Spleen (tissue), 11 donors: ENCODE measurements at regions not wholly inside any gene's neighbourhood (a gene's known extent, or its start where the extent isn't known, plus 50 kb on each side); places are given as distances from the start of the nearest gene placed in this dataset.
A peak's percentile ranks its signal among the peaks of the same experiment; 100 is the strongest.
"Not testable (repeated sequence)": the region's sequence is repeated elsewhere in the genome, so short reads cannot be mapped to it uniquely, and the experiment has no call there.

Experiments
- DNase-seq: peaks from one replicate; pipeline ENCODE4 v3.0.0-alpha.2; 2020
- H3K27ac ChIP-seq, 8 donors: fragments of 200-600 bp; sonication (generic) in 7 of 8; 1 replicate in 4 of 8; 2 replicates in 4 of 8; pipeline versions ENCODE4 v1.5.0 to v1.8.0; 2016 to 2021; ENCODE audit warnings: inconsistent platforms in 4 of 8, mild to moderate bottlenecking in 4 of 8, moderate library complexity in 1 of 8
- H3K27me3 ChIP-seq, 7 donors: fragments of 200-600 bp; sonication (generic) in 6 of 7; replicated peaks in 1 of 7; 1 replicate in 4 of 7; 2 replicates in 3 of 7; pipeline versions ENCODE4 v1.5.0 to v1.8.0; 2016 to 2021; ENCODE audit warnings: inconsistent platforms in 3 of 7, mild to moderate bottlenecking in 1 of 7
- H3K36me3 ChIP-seq, 6 donors: fragments of 200-600 bp; sonication (generic) in 5 of 6; 1 replicate in 4 of 6; 2 replicates in 2 of 6; pipeline versions ENCODE4 v1.5.0 to v1.8.0; 2016 to 2021; ENCODE audit warnings: inconsistent platforms in 2 of 6
- H3K4me1 ChIP-seq, 6 donors: fragments of 200-600 bp; sonication (generic) in 5 of 6; 1 replicate in 3 of 6; 2 replicates in 3 of 6; pipeline versions ENCODE4 v1.5.0 to v1.8.0; 2016 to 2021; ENCODE audit warnings: inconsistent platforms in 3 of 6
- H3K4me3 ChIP-seq, 8 donors: fragments of 200-600 bp; sonication (generic) in 7 of 8; 1 replicate in 4 of 8; 2 replicates in 4 of 8; pipeline versions ENCODE4 v1.5.0 to v1.8.0; 2016 to 2021; ENCODE audit warnings: inconsistent platforms in 4 of 8, mild to moderate bottlenecking in 4 of 8, moderate library complexity in 2 of 8
- H3K9me3 ChIP-seq, 8 donors: fragments of 200-600 bp; sonication (generic) in 7 of 8; 1 replicate in 4 of 8; 2 replicates in 4 of 8; pipeline versions ENCODE4 v1.5.0 to v1.8.0; 2016 to 2021; ENCODE audit warnings: inconsistent platforms in 4 of 8
- POLR2A ChIP-seq, 3 donors: fragments of 450-650 bp; IDR thresholded peaks; one replicate each; pipeline ENCODE4 v1.5.1; 2017; ENCODE audit warnings: antibody characterized with exemption in 3 of 3, mild to moderate bottlenecking in 1 of 3
- POLR2AphosphoS5 ChIP-seq, 3 donors: sonication (generic); formaldehyde crosslinking; IDR thresholded peaks; one replicate each; pipeline ENCODE4 v1.5.1; 2017; ENCODE audit warnings: antibody characterized with exemption in 3 of 3
- WGBS, 5 donors: extraction: QIAGEN DNeasy Blood & Tissue Kit in 3 of 5; methylation state at CpG; one replicate each; pipeline versions ENCODE4 v1.1.5 to v1.1.7; 2013 to 2018; 5-methylcytosine and 5-hydroxymethylcytosine counted together
- intact Hi-C: fragments of 100-400 bp; cut with DNase I; formaldehyde crosslinking; loops from one replicate; pipeline ENCODE4 v1.15.0; 2023; ENCODE audit warnings: low total_unique reads
- TF ChIP-seq, protein P1 (sequence below), 11 experiments: fragments of 200-600 bp in 7 of 11; fragments of 450-650 bp in 4 of 11; sonication (generic) in 4 of 11; IDR thresholded peaks in 8 of 11; conservative IDR thresholded peaks in 3 of 11; 1 replicate in 7 of 11; 2 replicates in 4 of 11; pipeline versions ENCODE4 v1.4.0 to v1.8.0; 2016 to 2021; ENCODE audit warnings: antibody characterized with exemption in 11 of 11, inconsistent platforms in 4 of 11, mild to moderate bottlenecking in 1 of 11
- donor health status: healthy with polysubstance abuse.
- donor health status: DM: no; HTN: no; CAD: no; lungs with moderate emphysema.
- donor health status: DM: no; HTN: no; CAD: no.
- donor health status: Bipolar disorder and iron deficiency.
- donor health status: healthy.
- donor health status: DM: no; HTN: no; CAD: no.
- donor health status: DM: yes; HTN: yes; CAD: no.

DNA sequence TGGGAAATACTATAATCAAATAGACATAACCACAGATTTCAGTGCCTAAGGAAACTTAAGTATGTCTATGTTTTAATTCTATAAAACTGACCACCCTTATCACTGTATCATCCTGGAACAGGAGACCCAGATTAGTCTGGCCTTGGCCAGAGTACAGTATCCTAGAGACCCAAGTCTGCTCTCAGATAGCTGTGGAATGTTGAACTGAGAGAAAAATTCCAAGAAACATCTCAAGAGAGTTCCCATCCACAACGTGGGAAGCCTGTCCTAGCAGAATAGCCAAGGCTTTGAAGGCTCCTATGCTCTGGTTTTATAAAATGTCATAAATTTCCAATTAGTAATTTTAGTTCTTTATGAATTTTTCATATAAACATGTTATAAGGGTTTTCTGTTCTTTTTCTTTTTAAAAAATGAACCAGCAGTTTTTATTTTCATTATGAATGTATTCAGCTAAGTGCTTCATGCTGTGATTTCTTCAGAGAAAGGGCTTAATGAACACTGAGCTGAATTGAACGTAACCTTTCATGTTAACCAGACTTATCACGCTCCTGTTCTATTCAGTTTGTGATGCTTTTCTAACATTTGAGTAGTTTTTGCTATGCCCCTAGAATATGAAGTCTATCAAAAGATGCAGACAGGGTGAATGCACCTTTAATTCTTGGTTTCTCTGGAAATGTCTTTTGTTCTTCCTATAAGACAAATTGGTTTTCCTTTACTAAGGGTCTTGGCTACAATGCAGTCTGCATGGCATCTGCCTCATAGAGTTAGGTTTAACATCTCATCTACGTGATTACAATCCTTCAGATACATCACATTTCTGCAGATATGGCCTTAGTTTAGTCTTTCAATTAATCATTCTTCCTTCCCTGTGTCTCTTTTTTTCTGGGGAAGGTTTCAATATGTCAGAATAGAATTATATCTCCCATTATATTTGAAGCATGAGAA is 230.8 kb downstream of the CYLC2 start:
- 50 to 73% (median 61%) methylated on average over 4 of the region's 4 CpGs for WGBS, 5 donors
- no peak overlapping the region for H3K27ac ChIP-seq
- intact Hi-C loops, result loop anchor here (10.0 kb wide), 1 partner anchor 61 kb away; no protein-coding TSS in a partner anchor

DNA sequence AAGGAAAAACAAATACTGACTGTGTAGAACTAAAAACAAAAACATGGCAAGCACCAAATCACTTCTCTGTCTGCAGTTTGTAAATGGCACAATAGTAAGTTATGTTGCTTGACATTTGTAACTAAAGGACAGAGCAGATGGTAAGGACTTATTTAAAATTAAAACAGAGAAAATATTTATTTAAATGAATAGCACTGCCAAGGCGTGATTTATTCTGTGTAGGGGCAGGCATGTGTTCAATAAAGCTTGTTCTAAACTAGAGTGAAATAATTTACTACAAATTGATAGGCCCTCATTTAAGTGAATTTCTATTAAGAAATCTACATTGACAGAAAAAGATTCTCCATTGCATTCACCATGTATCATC is 231.5 kb downstream of the CYLC2 start:
- DNase-seq, result no peak
- Histone ChIP-seq H3K4me1 (no peaks in the 10 kb centered on the region), H3K4me3 (no peak overlapping the region), H3K27ac (no peak overlapping the region), H3K27me3 (no peaks in the 10 kb centered on the region), H3K36me3 (no peaks in the 10 kb centered on the region), H3K9me3 (no peaks in the 10 kb centered on the region)
- WGBS, 5 donors, result 61 to 93% (median 80%) methylated on average over 1 of the region's 1 CpG
- intact Hi-C loops, result loop anchor here (10.0 kb wide), 1 partner anchor 62 kb away; no protein-coding TSS in a partner anchor
- TF ChIP-seq, protein P1, sequence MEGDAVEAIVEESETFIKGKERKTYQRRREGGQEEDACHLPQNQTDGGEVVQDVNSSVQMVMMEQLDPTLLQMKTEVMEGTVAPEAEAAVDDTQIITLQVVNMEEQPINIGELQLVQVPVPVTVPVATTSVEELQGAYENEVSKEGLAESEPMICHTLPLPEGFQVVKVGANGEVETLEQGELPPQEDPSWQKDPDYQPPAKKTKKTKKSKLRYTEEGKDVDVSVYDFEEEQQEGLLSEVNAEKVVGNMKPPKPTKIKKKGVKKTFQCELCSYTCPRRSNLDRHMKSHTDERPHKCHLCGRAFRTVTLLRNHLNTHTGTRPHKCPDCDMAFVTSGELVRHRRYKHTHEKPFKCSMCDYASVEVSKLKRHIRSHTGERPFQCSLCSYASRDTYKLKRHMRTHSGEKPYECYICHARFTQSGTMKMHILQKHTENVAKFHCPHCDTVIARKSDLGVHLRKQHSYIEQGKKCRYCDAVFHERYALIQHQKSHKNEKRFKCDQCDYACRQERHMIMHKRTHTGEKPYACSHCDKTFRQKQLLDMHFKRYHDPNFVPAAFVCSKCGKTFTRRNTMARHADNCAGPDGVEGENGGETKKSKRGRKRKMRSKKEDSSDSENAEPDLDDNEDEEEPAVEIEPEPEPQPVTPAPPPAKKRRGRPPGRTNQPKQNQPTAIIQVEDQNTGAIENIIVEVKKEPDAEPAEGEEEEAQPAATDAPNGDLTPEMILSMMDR (IDR thresholded peaks at IDR 0.05 in 8 of 11, conservative IDR thresholded peaks at IDR 0.05 in 3 of 11), result no peak
- TF ChIP-seq POLR2AphosphoS5 (IDR thresholded peaks at IDR 0.05) (no peak), POLR2A (IDR thresholded peaks at IDR 0.05) (no peak)

More for the DNA sequence above, 230.8 kb downstream of the CYLC2 start:
- TF ChIP-seq, protein P1 (IDR thresholded peaks at IDR 0.05 in 8 of 11, conservative IDR thresholded peaks at IDR 0.05 in 3 of 11), result no peak
- no peak for TF ChIP-seq POLR2AphosphoS5 (IDR thresholded peaks at IDR 0.05)
- no peak for TF ChIP-seq POLR2A (IDR thresholded peaks at IDR 0.05)
- Histone ChIP-seq H3K36me3 (no peaks in the 10 kb centered on the region), H3K9me3 (no peaks in the 10 kb centered on the region), H3K4me1 (no peaks in the 10 kb centered on the region), H3K4me3 (no peak overlapping the region), H3K27me3 (no peaks in the 10 kb centered on the region)
- no peak for DNase-seq

DNA sequence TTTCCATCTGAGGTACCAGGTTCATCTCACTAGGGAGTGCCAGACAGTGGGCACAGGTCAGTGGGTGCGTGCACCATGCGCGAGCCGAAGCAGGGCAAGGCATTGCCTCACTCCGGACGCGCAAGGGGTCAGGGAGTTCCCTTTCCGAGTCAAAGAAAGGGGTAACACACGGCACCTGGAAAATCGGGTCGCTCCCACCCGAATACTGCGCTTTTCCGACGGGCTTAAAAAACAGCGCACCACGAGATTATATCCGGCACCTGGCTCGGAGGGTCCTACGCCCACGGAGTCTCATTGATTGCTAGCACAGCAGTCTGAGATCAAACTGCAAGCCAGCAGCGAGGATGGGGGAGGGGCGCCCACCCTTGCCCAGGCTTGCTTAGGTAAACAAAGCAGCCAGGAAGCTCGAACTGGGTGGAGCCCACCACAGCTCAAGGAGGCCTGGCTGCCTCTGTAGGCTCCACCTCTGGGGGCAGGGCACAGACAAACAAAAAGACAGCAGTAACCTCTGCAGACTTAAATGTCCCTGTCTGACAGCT is 242.5 kb downstream of the CYLC2 start:
- intact Hi-C loops, result not testable (repeated sequence)

DNA sequence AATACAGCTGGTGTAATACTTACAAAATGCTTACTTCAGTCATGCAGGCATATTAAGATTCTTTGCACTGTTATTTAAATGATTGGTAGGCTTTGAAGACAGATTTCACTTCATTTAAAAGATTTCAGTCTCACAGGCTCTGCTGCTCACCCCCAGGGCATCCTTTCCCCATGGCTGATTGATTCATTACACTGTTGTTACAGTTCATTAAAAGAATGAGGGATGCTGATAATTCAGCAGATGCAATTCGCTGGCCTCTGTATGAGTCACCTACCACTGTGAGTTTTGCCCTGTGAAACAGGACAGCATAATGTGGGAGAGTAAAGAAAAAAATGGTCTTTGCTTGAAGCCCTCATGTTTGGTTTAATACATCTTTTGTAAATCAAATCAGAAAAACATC is 246.9 kb downstream of the CYLC2 start:
- Histone ChIP-seq H3K4me3 (no peak overlapping the region), H3K27ac (no peak overlapping the region), H3K27me3 (no peaks in the 10 kb centered on the region), H3K36me3 (no peaks in the 10 kb centered on the region), H3K4me1 (no peaks in the 10 kb centered on the region), H3K9me3 (peaks cover 0 to 6% (median 0%) of the 10 kb centered on the region in 8 donors)
- no peak for DNase-seq
- TF ChIP-seq, protein P1 (IDR thresholded peaks at IDR 0.05 in 8 of 11, conservative IDR thresholded peaks at IDR 0.05 in 3 of 11), result no peak
- TF ChIP-seq POLR2A (IDR thresholded peaks at IDR 0.05) (no peak), POLR2AphosphoS5 (IDR thresholded peaks at IDR 0.05) (no peak)
- 54 to 65% (median 62%) methylated on average over 1 of the region's 1 CpG for WGBS, 5 donors
- intact Hi-C loops, result no loop called here

More for the DNA sequence above, 242.5 kb downstream of the CYLC2 start:
- H3K4me1 ChIP-seq, H3K27ac ChIP-seq, H3K36me3 ChIP-seq, H3K27me3 ChIP-seq, H3K4me3 ChIP-seq: not testable (repeated sequence)
- peak; percentile 61 for DNase-seq
- WGBS, 5 donors, result 81 to 89% (median 86%) methylated on average over 22 to 24 of the region's 24 CpGs
- H3K9me3 ChIP-seq, result peaks cover 0 to 11% (median 0%) of the 10 kb centered on the region in 8 donors
